ENCODE measurements at regions not wholly inside any gene's neighbourhood (a gene's known extent, or its start where the extent isn't known, plus 50 kb on each side); places are given as distances from the start of the nearest gene placed in this dataset.

GRCh38 chrX:80266287-80266686, 154.0 kb upstream of the TENT5D start:
- Histone ChIP-seq H3K36me3 (ENCODE audit: insufficient read depth) (no peaks in the 10 kb centered on the region), H4K20me1 (ENCODE audit: insufficient read depth) (no peaks in the 10 kb centered on the region), H3K27ac (no peak overlapping the region), H3K4me2 (no peak overlapping the region), H2AFZ (ENCODE audit: low read depth) (no peak overlapping the region), H3K79me2 (ENCODE audit: insufficient read depth, low read depth) (no peaks in the 10 kb centered on the region), H3K4me3 (IDR thresholded peaks at IDR 0.05; ENCODE audit: insufficient read depth, low read depth, low read length) (no peak overlapping the region), H3K9ac (no peak overlapping the region), H3K27me3 (ENCODE audit: insufficient read depth, low read depth) (no peaks in the 10 kb centered on the region), H3K4me1 (ENCODE audit: low read depth, poor library complexity, severe bottlenecking) (no peaks in the 10 kb centered on the region)
- TF ChIP-seq, protein P1, sequence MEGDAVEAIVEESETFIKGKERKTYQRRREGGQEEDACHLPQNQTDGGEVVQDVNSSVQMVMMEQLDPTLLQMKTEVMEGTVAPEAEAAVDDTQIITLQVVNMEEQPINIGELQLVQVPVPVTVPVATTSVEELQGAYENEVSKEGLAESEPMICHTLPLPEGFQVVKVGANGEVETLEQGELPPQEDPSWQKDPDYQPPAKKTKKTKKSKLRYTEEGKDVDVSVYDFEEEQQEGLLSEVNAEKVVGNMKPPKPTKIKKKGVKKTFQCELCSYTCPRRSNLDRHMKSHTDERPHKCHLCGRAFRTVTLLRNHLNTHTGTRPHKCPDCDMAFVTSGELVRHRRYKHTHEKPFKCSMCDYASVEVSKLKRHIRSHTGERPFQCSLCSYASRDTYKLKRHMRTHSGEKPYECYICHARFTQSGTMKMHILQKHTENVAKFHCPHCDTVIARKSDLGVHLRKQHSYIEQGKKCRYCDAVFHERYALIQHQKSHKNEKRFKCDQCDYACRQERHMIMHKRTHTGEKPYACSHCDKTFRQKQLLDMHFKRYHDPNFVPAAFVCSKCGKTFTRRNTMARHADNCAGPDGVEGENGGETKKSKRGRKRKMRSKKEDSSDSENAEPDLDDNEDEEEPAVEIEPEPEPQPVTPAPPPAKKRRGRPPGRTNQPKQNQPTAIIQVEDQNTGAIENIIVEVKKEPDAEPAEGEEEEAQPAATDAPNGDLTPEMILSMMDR (conservative IDR thresholded peaks at IDR 0.05; ENCODE audit: low read depth, low read length) = no peak

GRCh38 chrX:80266979-80267378, 153.3 kb upstream of the TENT5D start:
- TF ChIP-seq, protein P1 (conservative IDR thresholded peaks at IDR 0.05; ENCODE audit: low read depth, low read length) = no peak
- no peaks in the 10 kb centered on the region for H4K20me1 ChIP-seq (ENCODE audit: insufficient read depth)
- H3K9ac ChIP-seq = no peak overlapping the region
- H3K27me3 ChIP-seq (ENCODE audit: insufficient read depth, low read depth) = no peaks in the 10 kb centered on the region
- H3K36me3 ChIP-seq (ENCODE audit: insufficient read depth) = no peaks in the 10 kb centered on the region
- no peak overlapping the region for H3K27ac ChIP-seq
- H3K4me3 ChIP-seq (IDR thresholded peaks at IDR 0.05; ENCODE audit: insufficient read depth, low read depth, low read length) = no peak overlapping the region
- no peak overlapping the region for H3K4me2 ChIP-seq
- no peaks in the 10 kb centered on the region for H3K79me2 ChIP-seq (ENCODE audit: insufficient read depth, low read depth)
- no peaks in the 10 kb centered on the region for H3K4me1 ChIP-seq (ENCODE audit: low read depth, poor library complexity, severe bottlenecking)
- H2AFZ ChIP-seq (ENCODE audit: low read depth) = no peak overlapping the region

GRCh38 chrX:80267790-80268189, 152.5 kb upstream of the TENT5D start:
- H3K36me3 ChIP-seq (ENCODE audit: insufficient read depth) = no peaks in the 10 kb centered on the region
- no peaks in the 10 kb centered on the region for H3K79me2 ChIP-seq (ENCODE audit: insufficient read depth, low read depth)
- H2AFZ ChIP-seq (ENCODE audit: low read depth) = no peak overlapping the region
- TF ChIP-seq, protein P1 (conservative IDR thresholded peaks at IDR 0.05; ENCODE audit: low read depth, low read length) = no peak
- H3K4me1 ChIP-seq (ENCODE audit: low read depth, poor library complexity, severe bottlenecking) = no peaks in the 10 kb centered on the region
- H3K27me3 ChIP-seq (ENCODE audit: insufficient read depth, low read depth) = no peaks in the 10 kb centered on the region
- no peak overlapping the region for H3K4me3 ChIP-seq (IDR thresholded peaks at IDR 0.05; ENCODE audit: insufficient read depth, low read depth, low read length)
- H3K9ac ChIP-seq = no peak overlapping the region
- H4K20me1 ChIP-seq (ENCODE audit: insufficient read depth) = no peaks in the 10 kb centered on the region
- H3K27ac ChIP-seq = no peak overlapping the region
- H3K4me2 ChIP-seq = no peak overlapping the region

GRCh38 chrX:80282535-80282934, 137.7 kb upstream of the TENT5D start:
- Histone ChIP-seq H3K9ac (no peak overlapping the region), H3K36me3 (ENCODE audit: insufficient read depth) (no peaks in the 10 kb centered on the region), H3K27me3 (ENCODE audit: insufficient read depth, low read depth) (no peaks in the 10 kb centered on the region), H3K4me2 (no peak overlapping the region), H3K4me3 (IDR thresholded peaks at IDR 0.05; ENCODE audit: insufficient read depth, low read depth, low read length) (no peak overlapping the region), H3K79me2 (ENCODE audit: insufficient read depth, low read depth) (no peaks in the 10 kb centered on the region), H2AFZ (ENCODE audit: low read depth) (no peak overlapping the region), H3K4me1 (ENCODE audit: low read depth, poor library complexity, severe bottlenecking) (no peaks in the 10 kb centered on the region), H4K20me1 (ENCODE audit: insufficient read depth) (no peaks in the 10 kb centered on the region), H3K27ac (no peak overlapping the region)
- TF ChIP-seq, protein P1 (conservative IDR thresholded peaks at IDR 0.05; ENCODE audit: low read depth, low read length) = no peak; the same call in 1 of the 2 replicates

Measured in KMS-11 (cell line).